GM12874 (cell line): ENCODE measurements at regions not wholly inside any gene's neighbourhood (a gene's known extent, or its start where the extent isn't known, plus 50 kb on each side); places are given as distances from the start of the nearest gene placed in this dataset.

ENCODE experiments used
- TF ChIP-seq, protein P1 (sequence below): IDR thresholded peaks from 2 replicates; pipeline ENCODE4 v1.5.1; 2011; ENCODE audit warnings: low read depth, mild to moderate bottlenecking, control low read depth, low read length, moderate library complexity; ENCODE audit not compliant: insufficient read depth

- TF ChIP-seq, protein P1, sequence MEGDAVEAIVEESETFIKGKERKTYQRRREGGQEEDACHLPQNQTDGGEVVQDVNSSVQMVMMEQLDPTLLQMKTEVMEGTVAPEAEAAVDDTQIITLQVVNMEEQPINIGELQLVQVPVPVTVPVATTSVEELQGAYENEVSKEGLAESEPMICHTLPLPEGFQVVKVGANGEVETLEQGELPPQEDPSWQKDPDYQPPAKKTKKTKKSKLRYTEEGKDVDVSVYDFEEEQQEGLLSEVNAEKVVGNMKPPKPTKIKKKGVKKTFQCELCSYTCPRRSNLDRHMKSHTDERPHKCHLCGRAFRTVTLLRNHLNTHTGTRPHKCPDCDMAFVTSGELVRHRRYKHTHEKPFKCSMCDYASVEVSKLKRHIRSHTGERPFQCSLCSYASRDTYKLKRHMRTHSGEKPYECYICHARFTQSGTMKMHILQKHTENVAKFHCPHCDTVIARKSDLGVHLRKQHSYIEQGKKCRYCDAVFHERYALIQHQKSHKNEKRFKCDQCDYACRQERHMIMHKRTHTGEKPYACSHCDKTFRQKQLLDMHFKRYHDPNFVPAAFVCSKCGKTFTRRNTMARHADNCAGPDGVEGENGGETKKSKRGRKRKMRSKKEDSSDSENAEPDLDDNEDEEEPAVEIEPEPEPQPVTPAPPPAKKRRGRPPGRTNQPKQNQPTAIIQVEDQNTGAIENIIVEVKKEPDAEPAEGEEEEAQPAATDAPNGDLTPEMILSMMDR, result no peak
These were observed 265.8 kb downstream of the SLC16A7 start for GRCh38 chr12:59861635-59862034.

DNA sequence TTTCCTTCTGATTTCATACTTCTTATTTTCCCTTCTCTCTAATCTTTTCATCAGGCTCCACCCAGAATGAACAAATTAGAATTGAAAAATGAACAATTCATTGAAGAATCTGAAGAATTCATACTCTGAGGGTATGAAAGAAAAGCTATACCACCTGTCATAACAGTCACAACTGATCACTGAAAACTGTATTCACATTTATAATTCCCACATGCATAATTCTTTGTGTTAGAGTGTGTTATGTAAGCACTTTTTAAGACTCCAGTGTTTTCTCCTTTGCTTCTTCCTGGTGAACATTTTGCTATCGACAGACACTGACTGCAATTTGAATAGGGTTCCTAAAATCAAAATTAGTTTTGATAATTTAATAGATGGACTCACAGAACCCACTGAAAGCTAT lies 271.2 kb downstream of the SLC16A7 start:
- TF ChIP-seq, protein P1, result no peak

DNA sequence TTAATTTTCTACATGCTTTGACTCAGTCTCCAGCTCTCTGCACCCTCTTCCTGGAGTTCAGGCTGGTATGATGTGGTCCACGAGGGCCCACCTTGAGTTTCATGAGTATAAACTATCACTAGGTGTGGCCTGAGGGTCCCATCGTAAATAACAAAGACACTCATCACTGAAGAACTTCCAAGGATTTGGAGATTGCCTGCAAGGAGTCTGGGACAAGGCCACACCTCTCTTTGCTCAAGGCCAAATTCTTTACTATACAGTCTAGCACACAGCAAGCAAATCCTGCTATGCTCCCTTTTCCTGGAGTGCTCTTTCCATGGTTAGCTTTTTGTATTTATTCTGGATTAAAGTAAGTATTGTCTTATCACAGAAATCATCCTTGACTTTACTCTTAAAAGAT lies 271.9 kb downstream of the SLC16A7 start:
- TF ChIP-seq, protein P1, result no peak

GRCh38 chr12:59871779-59872178 lies 275.9 kb downstream of the SLC16A7 start:
- TF ChIP-seq, protein P1, result no peak

GRCh38 chr12:59873136-59873535 lies 277.3 kb downstream of the SLC16A7 start:
- TF ChIP-seq, protein P1, result no peak

GRCh38 chr12:59874781-59875180 lies 279.0 kb downstream of the SLC16A7 start:
- TF ChIP-seq, protein P1, result no peak

DNA sequence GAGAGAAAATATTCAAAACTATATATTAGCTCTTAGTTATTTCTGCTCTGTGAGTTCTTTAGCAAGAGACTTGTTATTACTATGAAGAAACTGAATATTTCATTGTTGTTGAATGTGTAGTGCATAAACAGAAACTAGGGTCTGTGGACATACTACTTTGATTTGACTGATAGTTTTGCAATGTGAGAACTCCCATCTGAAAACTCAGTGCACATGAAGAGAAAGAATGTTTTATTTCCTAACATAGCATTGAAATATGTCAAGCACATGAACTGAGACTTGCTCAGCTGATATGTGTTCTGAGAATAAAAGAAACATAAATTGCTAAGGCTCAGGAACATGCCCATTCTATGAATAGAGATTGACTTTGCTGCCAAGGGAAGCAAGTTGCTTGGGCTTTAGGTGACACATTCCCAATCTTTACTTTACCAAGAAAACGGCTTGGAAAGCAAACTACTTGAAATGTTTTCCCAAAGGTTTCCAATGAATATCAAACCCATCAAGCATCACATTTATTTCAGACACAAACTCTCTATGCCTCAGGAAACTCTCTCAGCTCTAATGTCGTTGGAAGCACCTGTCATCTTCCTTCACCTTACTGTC lies 290.4 kb downstream of the SLC16A7 start:
- TF ChIP-seq, protein P1, result no peak
